GM23338 (cell line): ENCODE measurements at regions not wholly inside any gene's neighbourhood (a gene's known extent, or its start where the extent isn't known, plus 50 kb on each side); places are given as distances from the start of the nearest gene placed in this dataset.

ENCODE experiments used
- EZH2phosphoT487 ChIP-seq: fragments of 200-600 bp; sonication (generic); IDR thresholded peaks from one replicate; pipeline ENCODE4 v1.8.1; 2018; ENCODE audit warnings: antibody characterized with exemption; ENCODE audit not compliant: unreplicated experiment
- JUNB ChIP-seq: IDR thresholded peaks from one replicate; pipeline ENCODE4 v1.6.1; 2016; ENCODE audit warnings: antibody characterized with exemption; ENCODE audit not compliant: unreplicated experiment
- REST ChIP-seq: IDR thresholded peaks from one replicate; pipeline ENCODE4 v1.6.1; 2018; ENCODE audit warnings: antibody characterized with exemption; ENCODE audit not compliant: unreplicated experiment
- TF ChIP-seq, protein P1 (sequence below), 2 experiments: fragments of 200-600 bp in 1 of 2; sonication (generic) in 1 of 2; conservative IDR thresholded peaks; 2 replicates each; pipeline versions ENCODE4 v1.5.1 to v1.6.1; 2016 to 2017; ENCODE audit warnings: antibody characterized with exemption in 2 of 2, low read depth in 2 of 2, mild to moderate bottlenecking in 2 of 2, moderate library complexity in 1 of 2

GRCh38 chr4:189117426-189117825 is 823.2 kb upstream of the FRG1 start:
- TF ChIP-seq, protein P1, sequence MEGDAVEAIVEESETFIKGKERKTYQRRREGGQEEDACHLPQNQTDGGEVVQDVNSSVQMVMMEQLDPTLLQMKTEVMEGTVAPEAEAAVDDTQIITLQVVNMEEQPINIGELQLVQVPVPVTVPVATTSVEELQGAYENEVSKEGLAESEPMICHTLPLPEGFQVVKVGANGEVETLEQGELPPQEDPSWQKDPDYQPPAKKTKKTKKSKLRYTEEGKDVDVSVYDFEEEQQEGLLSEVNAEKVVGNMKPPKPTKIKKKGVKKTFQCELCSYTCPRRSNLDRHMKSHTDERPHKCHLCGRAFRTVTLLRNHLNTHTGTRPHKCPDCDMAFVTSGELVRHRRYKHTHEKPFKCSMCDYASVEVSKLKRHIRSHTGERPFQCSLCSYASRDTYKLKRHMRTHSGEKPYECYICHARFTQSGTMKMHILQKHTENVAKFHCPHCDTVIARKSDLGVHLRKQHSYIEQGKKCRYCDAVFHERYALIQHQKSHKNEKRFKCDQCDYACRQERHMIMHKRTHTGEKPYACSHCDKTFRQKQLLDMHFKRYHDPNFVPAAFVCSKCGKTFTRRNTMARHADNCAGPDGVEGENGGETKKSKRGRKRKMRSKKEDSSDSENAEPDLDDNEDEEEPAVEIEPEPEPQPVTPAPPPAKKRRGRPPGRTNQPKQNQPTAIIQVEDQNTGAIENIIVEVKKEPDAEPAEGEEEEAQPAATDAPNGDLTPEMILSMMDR (conservative IDR thresholded peaks at IDR 0.05; ENCODE audit: low read depth in 2 of 2) = peak; percentile 36 to 60; a peak in 3 of 4 replicates
- TF ChIP-seq REST (no peak), JUNB (no peak), EZH2phosphoT487 (no peak)
